Chondrocyte (in vitro differentiated cells): ENCODE measurements at regions not wholly inside any gene's neighbourhood (a gene's known extent, or its start where the extent isn't known, plus 50 kb on each side); places are given as distances from the start of the nearest gene placed in this dataset.

Experiments used
- DNase-seq: peaks from one replicate; pipeline ENCODE4 v3.0.0; 2021; ENCODE audit warnings: mixed read lengths, low spot score
- H3K27ac Mint-ChIP-seq: one replicate; pipeline ENCODE4 v1.8.0; 2021; ENCODE audit warnings: mild to moderate bottlenecking, moderate library complexity, mixed read lengths; ENCODE audit not compliant: unreplicated experiment
- H3K27me3 Mint-ChIP-seq: 2 replicates; pipeline ENCODE4 v1.8.0; 2021; ENCODE audit warnings: low read depth, mixed read lengths
- H3K36me3 Mint-ChIP-seq: 2 replicates; pipeline ENCODE4 v1.8.0; 2021; ENCODE audit warnings: low read depth, mixed read lengths
- H3K4me1 Mint-ChIP-seq: 2 replicates; pipeline ENCODE4 v1.8.0; 2021; ENCODE audit warnings: low read depth, mild to moderate bottlenecking, mixed read lengths
- H3K4me3 Mint-ChIP-seq: one replicate; pipeline ENCODE4 v1.8.0; 2021; ENCODE audit warnings: mild to moderate bottlenecking, moderate library complexity, mixed read lengths; ENCODE audit not compliant: unreplicated experiment
- H3K9me3 Mint-ChIP-seq: 2 replicates; pipeline ENCODE4 v1.8.0; 2021; ENCODE audit warnings: low read depth, mixed read lengths
- CTCF ChIP-seq: fragments of 200-600 bp; sonication (generic); IDR thresholded peaks from 2 replicates; pipeline ENCODE4 v1.5.0; 2021; ENCODE audit warnings: antibody characterized with exemption, mild to moderate bottlenecking, moderate library complexity

GRCh38 chr2:37500031-37500430, 155.6 kb downstream of the QPCT start:
- H3K4me3 Mint-ChIP-seq, result no peak overlapping the region
- no peak for TF ChIP-seq CTCF
- peaks cover 2% of the 10 kb centered on the region for H3K4me1 Mint-ChIP-seq
- peaks cover 14% of the 10 kb centered on the region for H3K9me3 Mint-ChIP-seq
- H3K36me3 Mint-ChIP-seq, result peaks cover 5% of the 10 kb centered on the region
- DNase-seq, result no peak
- no peak overlapping the region for H3K27ac Mint-ChIP-seq
- peaks cover 2% of the 10 kb centered on the region for H3K27me3 Mint-ChIP-seq

DNA sequence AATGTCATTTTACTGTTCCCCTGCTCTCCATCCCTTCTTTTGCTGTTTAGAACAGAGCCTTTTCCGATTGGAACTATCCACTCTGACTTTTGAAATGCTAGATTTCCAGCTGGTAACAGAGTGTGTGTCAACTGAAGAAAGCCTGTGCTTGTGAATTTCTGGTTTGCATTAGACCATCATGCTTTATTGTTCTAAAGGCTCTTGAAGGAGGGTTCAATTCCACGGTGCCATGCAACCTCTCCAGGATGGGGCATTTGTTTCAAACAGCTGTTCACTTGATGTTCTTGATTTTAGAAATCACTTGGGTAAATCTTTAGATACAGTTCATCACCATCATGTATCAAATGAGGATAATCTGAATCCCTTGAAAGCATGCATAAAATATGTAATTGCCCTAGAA, 156.7 kb downstream of the QPCT start:
- Mint-ChIP-seq H3K4me3 (no peak overlapping the region), H3K4me1 (peaks cover 10% of the 10 kb centered on the region), H3K27me3 (peaks cover 2% of the 10 kb centered on the region), H3K9me3 (peaks cover 8% of the 10 kb centered on the region), H3K27ac (no peak overlapping the region), H3K36me3 (peaks cover 3% of the 10 kb centered on the region)
- no peak for DNase-seq
- no peak for TF ChIP-seq CTCF

DNA sequence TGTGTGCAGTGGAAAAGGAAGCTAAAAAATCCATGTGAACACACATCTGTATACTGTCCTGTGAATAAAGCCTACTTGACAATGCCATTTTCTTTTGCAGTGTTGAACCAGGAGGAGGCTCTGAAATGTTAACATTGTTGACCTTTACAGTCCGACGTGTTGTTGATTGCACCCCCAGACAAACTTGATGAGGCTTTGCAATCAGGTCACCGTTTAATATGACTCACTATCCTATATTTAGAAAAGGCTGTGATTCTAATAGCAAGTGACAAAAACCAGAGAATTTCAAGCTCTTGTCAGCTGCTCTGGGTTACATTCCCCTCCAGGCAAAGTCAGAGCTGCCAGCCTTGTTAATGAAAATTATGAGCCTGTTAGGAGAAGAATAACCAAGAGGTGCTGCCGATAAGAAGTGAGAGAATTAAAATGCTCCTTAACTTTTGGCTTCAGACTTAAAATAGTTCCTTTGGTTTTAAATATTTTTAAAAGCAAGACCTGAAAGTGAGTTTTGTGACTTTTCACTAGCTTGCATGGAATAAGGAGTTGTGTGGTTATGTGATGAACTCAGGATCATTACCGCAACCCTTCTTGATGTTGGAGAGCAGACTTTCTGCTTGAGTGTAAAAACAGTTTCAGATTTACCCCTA, 162.1 kb downstream of the QPCT start:
- Mint-ChIP-seq H3K9me3 (no peaks in the 10 kb centered on the region), H3K4me1 (peaks cover 33% of the 10 kb centered on the region), H3K36me3 (no peaks in the 10 kb centered on the region), H3K4me3 (no peak overlapping the region), H3K27me3 (no peaks in the 10 kb centered on the region), H3K27ac (peak overlapping the region; percentile 57)
- no peak for DNase-seq
- TF ChIP-seq CTCF, result no peak

DNA sequence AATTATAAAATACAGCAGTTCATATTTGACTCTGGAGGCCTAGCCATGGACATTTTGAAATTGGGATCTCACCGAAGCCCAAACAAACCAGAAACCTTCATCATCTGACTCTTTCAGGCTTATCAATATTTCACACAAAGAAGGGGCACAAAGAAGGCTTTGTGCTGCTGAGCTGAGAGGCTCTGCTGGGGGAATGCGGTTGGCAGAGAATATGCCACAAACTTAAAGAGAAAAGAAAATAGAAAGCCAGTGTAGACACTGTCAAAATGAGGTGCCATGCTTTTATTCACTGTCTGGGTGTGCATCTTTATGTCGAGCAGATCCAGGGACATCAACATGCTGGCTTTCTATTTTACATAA, 162.6 kb downstream of the QPCT start:
- Mint-ChIP-seq H3K36me3 (no peaks in the 10 kb centered on the region), H3K4me3 (no peak overlapping the region), H3K4me1 (peaks cover 33% of the 10 kb centered on the region), H3K27ac (peak overlapping the region; percentile 57), H3K27me3 (no peaks in the 10 kb centered on the region), H3K9me3 (no peaks in the 10 kb centered on the region)
- DNase-seq, result no peak
- TF ChIP-seq CTCF, result no peak

DNA sequence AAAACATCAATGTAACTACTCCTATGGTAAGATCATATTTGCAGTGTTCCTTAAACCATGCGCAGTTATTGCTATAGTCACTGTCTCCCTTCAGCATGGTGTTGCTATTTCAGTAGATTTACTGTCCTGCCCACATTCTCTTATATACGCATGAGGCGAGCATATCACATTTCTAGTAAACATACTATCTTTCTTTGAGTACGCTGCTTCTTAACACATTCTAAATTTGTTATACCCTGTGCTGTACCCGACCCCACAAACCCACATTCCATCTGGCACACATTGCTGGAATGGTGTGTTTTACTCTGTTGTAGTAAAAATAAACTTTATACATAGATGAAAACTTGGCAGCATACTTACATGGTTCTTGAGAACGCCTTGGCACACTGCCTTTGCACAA, 163.3 kb downstream of the QPCT start:
- DNase-seq, result no peak
- Mint-ChIP-seq H3K27ac (peak overlapping the region; percentile 13), H3K4me1 (peaks cover 33% of the 10 kb centered on the region), H3K9me3 (no peaks in the 10 kb centered on the region), H3K27me3 (no peaks in the 10 kb centered on the region), H3K4me3 (no peak overlapping the region), H3K36me3 (no peaks in the 10 kb centered on the region)
- TF ChIP-seq CTCF, result no peak
